NCI-H1105 treated with DMSO at 0.1 percent for 48 hours (cell line): ENCODE measurements at regions not wholly inside any gene's neighbourhood (a gene's known extent, or its start where the extent isn't known, plus 50 kb on each side); places are given as distances from the start of the nearest gene placed in this dataset.

Experiments
- DNase-seq: peaks from one replicate; lab custom pipeline; 2025; lab: John Stamatoyannopoulos, UW

DNA sequence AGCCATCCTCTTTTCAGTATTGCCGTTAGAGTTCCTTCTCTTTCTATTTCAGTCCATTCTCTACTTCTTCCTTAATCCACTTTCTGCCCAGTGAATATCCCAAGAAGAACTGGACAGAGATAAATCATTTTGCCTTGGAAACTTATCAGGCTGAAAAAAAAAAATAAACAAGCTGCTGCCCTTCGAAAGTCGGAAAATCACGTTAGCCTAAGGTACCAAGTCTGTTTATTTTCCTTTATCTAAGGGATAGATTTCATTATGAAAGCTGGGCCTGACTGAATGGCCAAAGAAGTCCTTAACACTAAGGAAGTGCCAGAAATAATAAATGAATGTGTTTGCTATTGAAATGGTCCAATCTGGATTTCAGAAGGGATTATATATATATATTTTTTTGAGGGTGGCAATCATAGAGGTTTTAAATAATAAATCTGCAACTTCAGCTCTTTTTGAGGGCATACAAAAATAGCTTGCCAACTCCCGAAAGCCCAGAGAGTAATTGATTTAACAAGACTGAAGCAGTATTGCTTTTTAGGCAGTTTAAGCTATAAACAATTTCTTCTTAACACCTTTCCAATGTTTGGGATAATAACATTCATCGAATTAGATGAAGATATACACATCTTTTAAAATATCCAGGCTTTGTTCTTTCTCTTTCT lies 127.0 kb upstream of the STMND1 start:
- DNase-seq = no peak

DNA sequence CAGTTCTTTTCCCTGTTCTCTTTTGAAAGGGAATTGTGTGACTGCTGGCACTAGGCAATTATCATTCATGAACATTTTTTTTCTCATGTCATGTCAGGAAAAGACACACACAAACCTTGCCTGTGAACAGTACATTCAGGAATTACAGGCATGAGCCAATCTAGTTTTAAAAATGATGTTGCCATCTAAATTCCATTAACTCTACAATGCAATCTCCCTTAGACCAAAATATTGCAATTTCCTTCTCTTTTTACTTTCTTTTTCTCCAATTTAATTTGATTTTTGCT lies 127.5 kb upstream of the STMND1 start:
- DNase-seq = no peak

DNA sequence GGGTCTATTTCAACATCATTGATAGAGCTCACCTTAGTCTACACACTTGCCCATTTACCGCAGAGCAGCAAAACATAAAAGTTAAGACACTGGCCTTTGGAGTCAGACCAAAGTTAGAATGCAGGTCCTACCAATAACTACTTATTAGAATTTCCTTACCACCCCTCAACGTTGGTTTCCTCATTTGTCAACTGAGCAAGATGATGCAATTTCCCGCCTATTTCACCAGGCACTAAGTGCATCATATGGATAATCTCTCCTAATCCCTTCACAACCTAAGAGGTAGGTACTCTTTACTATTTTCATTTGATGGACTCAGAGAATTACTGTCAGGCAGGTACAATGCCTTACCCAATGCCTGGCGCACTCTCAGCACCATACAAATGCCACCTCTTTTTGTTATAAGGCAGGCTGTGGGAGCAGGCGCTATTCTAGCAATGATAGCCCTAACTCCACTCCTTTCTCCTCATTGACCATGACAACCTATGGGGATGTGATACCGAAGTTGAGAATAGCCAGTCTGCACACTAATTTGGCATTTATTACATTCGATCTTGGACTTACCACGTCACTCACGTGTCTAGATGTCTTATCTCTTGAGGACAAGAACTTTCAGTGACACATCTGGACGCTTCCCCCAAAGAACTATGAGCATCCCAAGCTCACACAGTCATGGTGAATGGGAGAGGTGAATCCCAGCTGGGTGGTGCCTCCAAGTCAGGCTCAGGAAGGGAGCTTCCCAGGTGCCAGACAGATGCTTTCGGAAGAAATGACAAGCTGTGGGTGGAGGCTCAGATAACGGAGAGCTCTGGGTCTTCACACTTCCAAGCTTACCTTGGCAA lies 128.1 kb upstream of the STMND1 start:
- no peak for DNase-seq

DNA sequence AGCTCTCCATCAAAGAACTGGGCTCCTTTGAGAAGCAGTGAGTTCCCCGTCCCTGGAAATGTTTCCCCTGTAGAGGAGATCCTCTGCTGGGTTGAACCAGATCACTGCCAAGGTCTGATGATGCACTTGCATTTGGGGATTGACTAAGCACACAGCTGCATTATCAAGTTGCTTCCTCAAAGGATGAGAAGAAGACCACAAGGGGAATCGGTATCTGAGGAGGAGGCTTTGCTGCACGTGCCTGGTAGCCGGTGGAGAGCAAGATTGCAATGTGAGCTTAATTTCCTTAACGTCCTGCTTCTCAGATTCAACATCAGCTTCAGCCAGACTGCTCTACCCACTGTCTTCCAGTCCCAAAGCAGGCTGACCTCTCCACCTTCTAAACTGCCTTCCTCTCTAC lies 128.8 kb upstream of the STMND1 start:
- no peak for DNase-seq

DNA sequence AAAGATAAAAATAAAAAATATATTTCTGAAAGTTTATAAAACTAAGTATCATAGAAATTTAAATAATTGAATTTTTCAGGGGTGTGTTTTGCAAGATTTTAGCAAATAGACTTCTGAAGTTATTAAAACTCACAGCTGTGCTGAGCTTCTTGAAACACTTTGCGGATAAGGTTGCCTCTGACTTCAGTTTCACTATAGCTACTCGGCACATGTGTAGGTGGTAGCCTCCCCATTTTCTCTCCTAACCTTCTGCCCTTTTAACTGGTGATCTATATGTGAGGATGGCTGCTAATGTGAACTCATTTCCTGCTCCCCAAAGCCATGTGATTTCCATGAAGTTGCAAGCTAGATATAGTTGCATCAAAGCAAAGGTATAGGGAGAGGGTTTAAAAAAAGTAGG lies 129.3 kb upstream of the STMND1 start:
- no peak for DNase-seq

DNA sequence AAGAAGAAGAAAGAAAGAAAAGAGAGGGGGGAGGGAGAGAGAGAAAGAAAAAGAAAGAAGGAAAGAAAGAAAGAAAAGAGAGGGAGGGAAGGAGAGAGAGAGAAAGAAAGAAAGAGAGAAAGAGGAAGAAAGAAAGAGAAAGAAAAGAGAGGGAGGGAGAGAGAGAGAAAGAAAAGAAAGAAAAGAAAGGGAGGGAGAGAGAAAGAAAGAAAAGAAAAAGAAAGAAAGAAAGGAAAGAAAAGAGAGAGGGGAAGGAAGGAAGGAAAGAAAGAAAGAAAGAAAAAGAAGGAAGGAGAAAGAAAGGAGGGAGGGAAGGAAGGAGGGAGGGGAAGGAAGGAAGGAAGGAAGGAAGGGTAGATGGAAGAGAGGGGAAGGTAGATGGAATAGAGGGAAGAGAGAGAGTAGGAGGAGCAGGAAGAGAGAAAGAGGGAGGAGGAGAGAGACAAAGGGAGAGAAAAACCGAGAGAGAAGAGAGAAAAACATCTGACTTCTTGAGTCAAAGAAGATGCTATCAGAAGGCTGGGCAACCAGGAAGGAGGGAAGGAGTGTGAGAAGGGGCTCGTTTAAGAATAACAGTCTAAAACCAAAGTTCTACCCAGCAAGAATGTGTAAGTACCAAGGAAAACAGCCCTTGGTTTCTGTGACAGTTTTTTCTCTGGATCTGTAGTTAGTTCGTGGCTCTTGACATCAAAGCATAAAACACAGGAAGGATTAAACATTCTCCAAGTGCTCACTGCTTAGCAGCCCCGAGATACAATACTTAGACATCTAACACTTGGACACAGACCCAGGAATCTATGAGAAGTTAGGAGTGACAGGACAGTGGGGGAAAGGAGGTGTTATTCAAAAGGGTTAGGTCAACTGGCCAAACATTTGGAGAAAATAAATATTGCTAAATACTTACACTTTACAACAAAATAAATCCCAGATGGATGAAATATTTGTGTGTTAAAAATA lies 131.9 kb upstream of the STMND1 start:
- no peak for DNase-seq

DNA sequence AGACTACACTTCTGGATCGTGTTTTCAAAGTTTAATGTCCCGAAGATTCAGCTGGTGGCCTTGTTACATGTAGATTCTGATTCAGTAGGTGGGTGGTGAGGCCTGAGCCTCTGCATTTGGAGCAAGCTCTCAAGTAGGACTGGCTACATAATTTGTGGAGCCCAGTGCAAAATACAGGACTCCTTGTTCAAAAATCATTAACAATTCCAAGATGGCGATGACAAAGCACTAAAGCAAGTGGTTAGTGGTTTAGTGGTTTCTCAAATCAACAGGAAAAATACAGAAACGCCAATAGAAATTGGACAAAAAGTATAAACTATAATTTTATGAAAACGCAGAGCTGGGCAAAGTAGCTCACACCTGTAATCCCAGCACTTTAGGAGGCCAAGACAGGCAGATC lies 133.7 kb upstream of the STMND1 start:
- no peak for DNase-seq

DNA sequence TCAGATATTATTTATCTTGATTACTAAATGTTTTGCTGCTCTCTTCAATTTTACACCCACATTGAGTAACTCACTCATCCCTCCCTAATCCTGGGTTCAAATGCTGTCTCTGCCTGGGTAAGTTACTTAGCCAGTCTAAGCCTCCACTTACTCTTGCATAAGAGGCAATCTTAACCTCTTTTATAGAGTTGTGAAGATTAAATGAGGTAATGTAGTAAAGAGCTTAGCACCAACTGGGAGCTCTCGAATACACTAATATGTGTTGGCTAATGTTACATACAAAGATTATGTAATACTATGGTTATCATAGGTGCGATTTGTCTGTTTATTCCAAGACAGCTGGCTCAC lies 134.4 kb upstream of the STMND1 start:
- DNase-seq = no peak

DNA sequence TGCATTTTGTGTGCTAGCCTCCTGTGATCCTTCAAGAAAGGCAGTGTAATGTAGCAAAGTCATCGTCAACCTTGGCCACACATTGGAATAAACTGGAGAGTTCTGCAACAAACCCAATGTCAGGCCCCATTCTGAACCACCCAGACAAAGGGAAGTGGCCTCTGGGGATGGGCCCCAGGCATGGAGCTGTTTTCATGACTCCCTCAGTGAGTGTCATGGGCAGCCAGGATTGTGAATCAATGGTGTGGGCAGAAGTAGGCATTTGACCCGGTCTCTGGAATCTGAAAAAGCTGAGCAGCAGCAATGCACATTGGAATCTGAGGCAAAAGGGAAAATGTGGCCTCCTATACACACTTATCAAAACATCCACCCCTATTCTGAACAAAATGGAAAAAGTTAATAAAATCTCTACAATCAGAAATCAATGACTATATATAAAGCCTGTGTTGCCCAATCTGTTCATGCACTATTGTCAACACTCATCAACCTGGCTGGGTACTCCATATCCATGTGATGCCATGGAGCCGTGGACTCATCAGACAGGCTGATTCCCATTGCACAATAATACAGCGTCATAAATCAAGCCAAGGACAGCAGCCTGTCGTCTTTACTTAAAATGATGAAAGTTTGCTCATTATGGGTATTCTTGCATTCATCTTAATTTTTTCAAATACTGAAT lies 134.9 kb upstream of the STMND1 start:
- no peak for DNase-seq

DNA sequence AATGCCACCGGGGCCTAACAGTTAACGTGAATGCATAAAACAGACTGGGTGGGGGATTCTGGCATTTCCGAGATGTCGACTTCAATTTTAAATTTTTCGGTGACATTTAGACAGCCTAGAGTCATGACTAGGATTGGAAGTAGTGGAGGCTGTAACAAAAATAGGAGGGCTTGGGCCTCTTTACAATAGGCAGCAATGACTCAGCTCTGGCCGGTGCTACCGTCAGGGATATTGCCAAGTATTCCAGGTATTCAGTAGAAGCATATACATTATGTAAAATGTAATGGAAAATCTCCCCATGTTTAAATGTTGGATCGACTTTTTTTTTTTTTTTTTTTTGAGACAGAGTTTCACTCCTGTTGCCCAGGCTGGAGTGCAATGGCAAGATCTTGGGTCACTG lies 136.2 kb upstream of the STMND1 start:
- no peak for DNase-seq

DNA sequence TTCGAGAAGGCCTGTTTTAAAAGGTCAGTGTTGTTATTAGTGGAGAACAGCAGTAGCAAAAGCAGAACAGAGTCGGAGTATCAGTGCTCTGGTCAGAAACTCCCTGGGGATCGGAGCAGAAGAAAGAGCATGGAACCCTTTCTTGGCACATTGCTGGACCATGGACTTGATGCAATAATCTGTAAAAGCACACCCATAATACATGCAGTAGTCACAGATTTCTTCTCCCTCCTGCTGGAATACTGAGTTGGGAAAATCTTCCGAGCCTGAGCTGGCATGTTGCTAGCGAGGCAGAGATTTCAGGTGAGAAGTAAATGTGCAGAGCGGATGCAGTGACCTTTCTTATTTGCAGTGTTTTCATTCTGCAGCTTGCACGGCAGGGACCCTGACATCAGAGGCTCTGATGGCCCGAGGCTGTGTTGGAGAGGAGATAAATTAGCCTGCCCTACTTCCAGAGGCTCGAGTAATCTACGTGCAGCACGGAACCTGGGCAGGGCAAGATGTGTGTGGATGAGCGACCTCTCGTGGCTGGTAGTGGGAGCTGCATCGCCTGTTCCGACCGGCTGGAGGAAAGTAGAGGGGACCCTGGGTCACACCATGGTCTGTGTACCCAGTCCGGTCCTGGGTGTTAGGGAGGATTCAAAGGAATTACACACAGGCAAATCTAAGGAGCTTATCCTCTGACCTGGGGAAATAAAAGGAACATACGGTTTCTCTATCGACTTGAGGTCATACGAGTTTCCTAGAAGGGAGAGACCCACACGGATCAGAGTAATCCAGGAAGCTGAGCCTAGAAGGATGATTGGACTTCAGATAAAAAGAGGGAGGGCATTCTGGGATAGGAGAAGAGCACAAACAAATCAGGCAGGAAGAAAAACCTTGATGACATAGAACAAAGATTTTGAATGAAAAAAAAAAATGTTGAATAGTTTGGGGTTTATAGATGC lies 137.0 kb upstream of the STMND1 start:
- peak; percentile 70 for DNase-seq

DNA sequence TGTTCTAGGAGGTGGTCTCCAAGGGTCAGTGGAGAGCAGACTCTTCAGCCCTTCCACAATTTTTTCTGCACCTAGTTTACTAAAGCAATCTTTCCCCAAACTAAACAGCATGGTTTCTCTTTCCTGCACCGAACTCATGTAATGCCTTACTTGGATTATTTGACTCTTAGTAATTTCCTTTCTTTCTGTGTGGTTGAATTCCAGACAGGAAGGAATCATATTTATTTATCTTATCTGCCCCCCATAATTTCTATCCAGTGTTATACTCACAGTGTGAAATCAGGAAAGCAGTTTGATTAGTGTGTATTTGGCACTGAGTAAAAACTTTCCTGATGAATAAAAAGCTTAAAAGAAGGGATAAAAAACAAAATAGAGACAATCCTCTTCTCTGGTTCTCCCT lies 140.3 kb upstream of the STMND1 start:
- no peak for DNase-seq

DNA sequence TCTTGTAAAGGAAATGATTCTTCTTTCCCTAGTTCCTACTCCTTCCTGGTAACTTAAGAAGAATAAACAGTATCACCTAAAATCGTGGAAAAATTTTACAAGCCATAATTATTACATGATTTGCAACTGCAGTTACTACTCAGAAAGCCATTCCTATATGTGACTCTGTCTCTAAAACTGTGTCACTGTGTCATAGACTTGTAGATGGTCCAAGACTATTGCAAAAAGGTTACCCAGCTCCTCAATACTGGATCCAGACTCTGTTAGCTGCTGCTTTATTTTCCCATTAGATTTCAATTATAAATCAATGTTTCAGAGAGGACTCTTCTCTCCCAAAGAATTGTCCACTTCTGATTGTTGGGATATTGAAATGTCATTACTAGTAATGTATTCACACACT lies 142.1 kb upstream of the STMND1 start:
- no peak for DNase-seq

DNA sequence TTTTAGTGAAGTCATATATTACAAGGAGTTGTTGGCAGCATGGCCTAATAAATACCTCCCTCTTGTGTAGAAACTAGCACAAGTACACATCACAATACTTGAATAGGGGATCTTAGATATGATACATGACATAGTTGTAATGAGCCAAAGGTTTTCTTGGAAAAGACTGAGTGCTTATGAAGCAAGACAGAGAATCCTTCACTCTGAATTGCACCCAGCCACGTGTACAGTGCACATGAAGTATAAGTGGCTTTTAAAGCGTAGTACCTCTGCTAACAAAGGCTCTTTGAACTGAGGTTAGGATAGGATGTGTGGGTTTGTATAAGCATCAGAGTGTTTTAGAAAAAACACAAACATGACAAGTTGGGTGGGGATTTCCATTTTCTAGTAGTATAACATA lies 145.5 kb upstream of the STMND1 start:
- no peak for DNase-seq

DNA sequence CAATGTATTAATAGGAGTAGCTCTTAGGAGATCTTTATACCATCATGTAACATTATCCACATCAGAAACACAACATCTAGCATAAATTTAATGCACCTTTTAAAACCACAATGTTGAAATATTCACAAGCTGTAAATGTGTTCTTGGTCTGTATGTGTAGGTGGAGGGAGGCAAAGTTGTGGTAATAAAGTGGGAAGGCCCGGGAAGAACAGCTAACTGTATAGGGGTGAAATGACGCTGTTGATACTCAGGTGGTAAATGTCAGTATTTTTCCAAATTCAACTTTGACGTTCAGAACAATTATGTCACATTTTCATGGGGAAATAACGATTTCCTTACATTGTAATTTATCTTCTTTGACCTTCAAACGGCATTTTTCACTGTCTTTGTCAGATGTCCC lies 146.0 kb upstream of the STMND1 start:
- no peak for DNase-seq

DNA sequence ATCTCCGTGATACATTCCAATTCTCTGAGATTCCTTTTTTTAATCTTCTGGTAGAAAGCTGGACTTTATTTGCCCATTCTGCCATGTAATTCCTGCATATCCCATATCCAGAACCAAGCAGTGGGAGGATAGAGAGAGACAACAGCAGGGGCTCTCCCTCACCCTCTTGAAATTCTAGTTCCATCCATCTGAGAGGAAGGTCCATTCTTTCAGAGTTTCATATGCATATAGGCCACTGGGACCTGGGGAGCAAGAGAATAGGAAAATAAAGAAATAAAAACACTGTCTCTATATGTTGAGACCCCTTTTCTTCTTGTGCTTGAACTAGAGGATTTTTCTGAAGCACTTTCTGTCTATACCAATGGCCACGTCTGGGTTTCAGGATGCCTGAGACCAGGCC lies 147.9 kb upstream of the STMND1 start:
- no peak for DNase-seq

DNA sequence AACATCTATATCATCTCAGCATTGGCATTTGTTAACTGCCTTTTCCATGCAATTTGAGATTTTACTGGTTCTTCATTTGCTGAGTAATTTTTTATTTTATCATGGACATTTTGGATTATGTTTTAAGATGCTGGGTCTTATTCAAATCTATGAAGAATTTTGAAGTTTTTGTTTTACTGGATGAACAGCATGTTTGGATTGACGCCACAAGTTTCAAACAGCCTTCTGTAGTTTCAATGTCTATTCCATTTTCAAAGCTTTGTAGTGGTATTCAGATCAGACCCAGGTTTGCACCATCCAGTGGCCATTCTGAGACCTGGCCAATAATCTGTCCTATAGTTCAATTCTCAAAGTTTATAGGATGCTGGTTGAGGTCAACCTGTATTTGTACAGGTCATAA lies 148.4 kb upstream of the STMND1 start:
- DNase-seq = no peak

DNA sequence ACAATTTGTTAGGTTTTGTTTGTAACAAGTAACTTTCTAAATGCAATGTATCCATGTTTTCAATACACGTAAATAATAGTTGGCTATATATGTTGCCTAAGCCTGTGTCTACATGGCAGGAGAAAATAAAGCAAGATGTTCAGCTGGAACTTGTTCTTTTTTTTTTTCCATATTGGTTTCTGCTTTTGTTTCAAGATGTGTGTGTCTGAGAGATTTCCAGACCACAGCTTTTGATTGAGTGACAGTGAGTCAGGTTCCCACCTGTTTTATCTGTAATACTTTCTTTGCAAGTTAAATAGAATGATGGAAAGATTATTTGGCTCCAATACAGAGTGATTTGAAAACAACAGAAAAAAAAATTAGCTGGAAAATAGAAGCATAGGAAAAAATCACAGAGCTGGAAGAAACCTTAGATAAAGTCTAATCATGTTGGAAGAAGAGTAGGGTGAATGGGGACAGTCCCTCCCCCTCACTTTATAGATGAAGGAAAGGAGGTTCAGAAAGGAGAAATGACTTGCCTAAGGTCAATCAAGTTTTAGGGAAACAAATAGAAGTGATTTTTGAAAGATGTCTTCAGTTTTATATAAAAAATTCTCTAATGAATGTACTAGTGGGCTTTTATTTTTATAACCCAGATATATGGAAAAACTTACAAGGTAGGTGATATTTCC lies 150.9 kb upstream of the STMND1 start:
- no peak for DNase-seq

DNA sequence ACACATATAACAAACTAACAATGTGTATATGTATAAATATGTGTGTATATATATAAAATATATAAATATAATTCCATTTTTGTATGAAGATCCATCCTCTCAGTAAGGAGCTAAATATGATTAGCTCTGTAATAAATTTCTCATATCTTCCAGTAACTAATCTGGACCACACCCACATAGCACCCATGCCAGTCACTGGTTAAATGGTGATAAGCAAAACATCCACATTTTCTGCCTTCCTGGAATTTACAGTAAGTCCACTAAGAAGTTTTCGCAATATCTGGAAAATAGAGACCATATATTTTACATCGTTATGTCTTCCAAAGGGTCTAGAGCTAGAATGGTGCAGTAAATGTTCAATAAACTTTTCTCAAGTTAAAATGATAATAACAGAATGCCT lies 151.5 kb upstream of the STMND1 start:
- no peak for DNase-seq

DNA sequence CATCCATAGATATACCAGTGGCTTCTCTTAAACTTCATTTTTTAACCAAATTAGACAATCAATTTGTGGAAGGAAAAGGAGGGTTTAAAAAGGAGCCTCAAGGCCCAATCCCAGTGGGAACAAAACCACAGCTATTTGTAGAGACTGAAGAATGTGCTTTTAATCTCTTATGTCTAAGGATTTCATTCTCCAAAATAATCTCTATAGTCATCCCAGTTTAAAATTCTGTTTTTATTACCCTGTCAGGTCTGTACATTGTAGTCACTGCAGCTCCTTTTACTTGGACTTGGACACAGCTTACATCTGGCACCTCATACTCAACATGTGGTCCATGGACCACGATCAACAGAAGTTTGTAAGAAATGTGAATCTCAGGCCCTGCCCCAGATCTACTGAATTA lies 152.1 kb upstream of the STMND1 start:
- DNase-seq = no peak

DNA sequence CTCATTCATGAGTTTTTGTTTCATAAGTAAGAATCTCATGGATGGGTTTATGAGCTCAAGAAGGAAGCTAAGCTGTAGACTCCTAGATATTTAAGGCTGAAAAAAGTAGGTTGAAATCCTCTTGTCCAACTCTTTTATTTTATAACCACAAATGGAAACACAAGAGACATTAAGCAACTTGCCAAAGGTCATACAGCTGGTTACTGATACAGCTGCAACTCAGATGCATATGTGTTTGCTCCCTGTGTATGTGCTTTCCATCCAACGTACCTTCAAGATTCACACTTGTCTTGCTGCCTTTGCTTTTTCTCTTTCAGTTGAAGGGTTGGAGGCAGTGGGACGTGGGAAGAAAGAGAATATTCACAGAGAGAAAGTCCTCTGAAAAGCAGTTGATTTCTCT lies 153.5 kb upstream of the STMND1 start:
- no peak for DNase-seq
